Umbilical cord (tissue), 1 donor: ENCODE measurements at regions not wholly inside any gene's neighbourhood (a gene's known extent, or its start where the extent isn't known, plus 50 kb on each side); places are given as distances from the start of the nearest gene placed in this dataset.

Experiments used
- DNase-seq: peaks from one replicate; pipeline ENCODE4 v3.0.0-alpha.2; 2015; ENCODE audit warnings: low spot score

DNA sequence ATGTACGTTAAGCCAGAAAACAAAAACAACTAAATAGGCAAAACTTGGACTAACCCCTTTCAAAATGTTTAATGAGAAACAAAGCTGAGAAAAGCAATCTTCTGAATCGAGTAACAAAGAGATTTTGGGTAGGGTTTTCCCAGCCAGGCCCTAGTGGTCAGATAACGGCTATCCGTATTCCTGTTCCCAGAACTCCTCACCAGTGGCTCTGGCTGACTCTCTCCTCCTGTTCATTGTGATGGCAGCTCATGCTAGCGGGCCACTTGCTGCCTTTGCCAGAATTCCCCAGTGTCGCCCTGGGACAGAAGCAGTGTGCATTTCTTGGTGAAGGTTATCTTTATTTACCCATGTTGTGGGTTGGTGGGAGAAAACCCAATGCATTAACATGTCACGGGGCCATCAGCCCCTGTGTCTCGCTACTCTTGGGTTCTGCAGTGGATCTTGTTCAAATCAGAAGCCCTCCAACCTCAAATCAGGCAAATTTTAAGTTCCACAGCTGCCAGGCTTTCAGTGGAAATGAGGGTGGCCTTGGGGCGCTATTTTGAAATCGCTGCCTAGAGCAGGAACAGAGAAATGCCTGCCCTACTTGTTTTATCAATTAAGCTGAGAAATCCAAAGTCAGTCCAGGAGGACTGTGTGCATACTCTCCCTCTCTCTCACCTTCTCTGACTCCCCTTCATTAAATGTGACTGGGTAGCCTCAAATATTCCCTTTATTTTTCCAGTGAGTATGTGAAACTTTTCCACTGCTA is 164.5 kb upstream of the NPVF start:
- no peak for DNase-seq

DNA sequence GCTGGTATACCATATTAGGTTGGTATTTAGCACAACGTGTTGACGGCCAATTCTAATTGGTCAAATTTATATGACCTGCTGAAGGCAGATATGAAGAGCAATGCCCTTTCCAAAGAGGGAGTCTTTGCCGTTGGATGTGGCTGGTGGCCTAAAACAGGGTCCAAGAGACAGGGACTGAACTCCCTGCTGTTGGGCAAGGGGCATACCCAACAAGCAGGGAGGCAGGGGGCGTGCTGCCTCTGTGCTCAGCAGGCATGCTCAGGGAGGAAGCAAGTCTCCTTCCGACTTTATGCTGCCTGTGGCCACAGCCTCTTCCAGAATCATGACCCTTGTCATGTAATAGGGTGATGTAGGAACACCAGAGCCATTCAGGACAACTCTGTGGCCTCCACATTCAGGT is 167.7 kb upstream of the NPVF start:
- no peak for DNase-seq

DNA sequence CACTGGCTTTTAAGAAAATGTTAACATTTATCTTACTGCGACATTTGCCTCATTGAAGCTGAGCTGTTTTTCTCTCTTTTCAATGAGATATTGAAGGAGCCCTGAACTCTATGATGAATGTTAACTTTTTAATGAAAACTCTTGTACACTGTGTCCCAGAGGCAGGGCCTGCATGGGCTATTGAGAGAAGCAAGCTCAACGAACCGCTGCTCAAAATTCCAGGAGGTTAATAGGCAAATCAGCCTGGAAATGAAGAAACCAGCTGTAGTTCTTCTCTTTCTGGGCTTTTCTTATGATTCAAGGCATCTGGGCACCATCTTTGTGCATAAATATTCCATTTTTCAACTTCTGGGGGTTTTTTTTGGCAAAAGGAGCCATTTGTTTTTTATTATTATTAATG is 168.4 kb upstream of the NPVF start:
- no peak for DNase-seq

DNA sequence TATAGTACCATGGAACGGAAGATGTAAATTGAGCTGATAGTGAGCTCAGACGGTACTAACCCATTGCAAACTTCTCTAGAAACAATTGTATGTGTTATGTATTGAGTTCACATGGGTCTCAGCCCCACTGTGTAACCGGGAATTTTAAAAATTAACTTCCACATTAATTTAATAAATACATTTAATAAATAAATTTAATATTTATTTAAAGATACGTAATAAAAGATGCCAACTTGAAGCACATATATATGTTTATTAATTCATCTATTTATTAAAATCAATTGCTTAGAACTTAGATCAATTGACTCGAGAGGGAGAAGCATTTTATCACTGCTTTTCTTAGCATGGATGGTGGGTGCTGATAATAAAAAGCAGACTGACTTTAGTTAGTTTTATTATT is 170.1 kb upstream of the NPVF start:
- DNase-seq = no peak

DNA sequence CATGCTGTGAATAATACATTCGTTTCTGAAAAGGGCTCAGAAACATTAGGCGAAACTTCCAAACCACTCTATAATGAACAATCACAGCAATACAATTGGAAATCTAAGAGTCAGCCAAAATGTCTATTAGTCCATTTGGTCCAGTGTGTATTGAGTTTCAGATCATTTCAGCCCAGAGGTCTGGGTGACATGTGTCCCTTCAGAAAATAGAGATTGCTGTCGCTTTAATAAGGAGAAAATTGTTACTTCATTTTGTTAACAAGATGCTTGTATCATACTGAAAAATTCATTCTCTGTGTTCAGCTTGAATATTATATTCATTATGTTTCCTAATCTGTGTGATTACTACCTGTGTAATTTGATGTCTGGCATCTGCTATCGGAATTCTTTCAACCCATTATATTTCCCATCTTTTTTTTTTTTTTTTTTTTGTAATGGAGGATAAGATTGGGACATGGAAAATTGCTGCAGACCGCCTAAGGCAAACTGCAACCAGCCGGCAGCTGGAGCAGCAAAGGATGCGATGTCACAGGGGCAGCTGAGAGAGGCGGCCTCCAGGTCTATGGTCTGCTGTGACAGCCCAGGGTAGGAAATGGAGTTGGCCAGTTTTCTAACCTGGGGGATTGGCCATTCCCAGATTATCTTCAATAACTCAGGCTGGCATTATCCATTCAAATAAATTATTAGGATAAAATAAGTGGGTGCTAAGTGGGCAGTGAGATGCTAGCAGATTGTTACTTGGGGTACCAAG is 170.9 kb upstream of the NPVF start:
- no peak for DNase-seq

DNA sequence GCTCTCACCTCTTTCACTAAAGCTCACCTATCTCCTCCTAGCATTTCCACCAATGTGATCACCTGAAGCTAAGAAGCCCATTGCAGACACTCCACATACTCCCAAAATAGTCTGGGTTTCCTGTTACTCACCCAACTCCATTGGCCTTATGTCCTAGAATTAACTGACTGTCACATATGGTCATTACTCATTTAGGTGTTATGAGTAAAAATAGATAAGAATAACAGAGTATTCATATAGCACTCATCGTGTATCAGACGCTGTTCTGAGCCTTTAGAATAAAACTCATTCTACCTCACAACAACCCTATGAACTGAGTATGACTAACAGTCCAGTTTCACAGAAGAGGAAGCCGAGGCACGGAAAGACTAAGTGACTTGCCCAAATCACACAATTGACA is 174.2 kb upstream of the NPVF start:
- no peak for DNase-seq

DNA sequence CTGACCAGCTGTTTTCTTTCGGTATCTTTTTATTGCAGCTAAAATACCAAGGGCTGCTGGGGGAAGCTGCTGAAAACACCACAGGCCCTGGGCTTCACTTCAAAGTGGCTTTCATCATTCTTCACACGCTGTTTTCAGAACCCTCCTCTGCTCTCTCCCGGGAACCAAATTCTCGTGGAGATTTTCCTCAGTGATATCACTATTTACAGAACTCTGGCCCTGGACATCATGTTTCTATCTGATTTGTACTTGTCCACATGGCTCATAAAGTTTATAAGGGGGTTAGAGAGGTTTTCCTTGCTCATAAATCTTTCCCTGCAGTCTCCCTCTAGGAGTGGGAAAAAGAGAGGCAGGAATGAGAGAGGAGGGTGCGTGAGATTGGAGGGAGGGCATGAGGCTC is 177.4 kb upstream of the NPVF start:
- DNase-seq = peak; percentile 97

DNA sequence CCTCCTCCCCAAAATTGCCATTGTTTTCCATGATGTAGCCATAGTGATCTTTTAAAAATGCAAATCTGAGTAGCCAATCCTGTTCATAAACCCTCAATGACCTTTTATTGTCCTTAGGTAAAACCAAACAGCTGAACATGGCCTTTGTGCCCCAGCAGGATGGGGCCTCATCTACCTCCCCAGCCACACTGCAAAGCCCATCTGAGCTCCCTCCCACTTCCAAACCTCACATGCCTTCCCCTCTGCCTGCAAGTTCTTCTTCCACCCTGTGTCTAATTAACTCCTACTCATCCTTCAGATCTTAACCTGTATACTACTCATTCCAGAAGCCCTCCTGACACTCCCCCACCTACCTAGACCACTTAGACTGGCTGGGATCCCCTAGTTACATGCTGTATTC is 178.8 kb upstream of the NPVF start:
- no peak for DNase-seq

DNA sequence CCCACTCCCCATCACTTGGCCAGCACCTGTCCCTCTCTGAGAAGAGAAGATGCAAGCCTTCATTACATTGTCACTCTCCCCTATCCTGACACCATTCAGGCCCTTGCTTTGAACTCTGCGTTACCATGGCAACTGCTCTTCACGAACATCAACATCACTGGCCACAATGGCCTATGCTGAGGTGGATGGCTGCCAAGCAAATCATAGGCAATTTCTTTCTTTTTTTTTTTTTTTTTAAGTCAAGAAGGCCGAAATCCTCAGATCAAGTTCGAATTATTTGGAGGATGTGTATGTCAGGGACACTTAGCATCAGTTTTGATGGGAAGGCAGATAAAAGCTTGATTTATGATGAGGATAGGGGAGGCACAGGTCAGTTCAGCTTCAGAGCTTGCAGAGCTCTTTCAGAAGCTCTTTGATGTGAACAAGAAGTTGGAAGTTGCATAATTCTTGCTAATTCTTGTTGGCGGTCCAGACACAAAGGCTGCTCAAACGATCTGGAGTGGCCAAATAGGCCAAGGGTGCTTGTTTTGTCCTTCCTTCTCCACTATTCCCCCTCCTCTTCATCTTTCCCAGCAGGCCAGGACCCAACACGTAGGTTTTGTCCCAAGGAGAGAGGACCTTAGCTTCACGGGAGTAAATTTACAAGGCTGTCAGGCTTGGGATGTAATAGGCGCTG is 179.9 kb upstream of the NPVF start:
- peak; percentile 80 for DNase-seq

DNA sequence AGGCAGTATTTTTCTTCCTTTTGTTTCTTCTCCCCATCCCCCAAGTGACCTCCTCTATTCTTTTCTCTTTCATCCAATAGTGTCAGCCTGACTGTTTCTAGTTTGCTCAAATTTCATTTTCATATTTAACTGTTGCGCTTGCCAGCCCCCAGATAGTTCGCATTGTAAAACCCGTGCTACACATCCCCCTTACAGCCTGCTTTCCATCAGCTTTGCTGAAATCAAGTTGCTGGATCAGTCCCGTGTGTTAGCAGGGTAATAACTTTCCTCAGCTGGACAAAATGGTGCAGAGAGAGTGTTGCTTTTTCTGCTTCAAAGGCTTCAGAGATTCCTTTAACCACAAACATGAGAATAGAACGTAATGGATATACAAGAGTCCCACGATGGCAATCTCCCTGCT is 180.6 kb upstream of the NPVF start:
- DNase-seq = peak; percentile 78

DNA sequence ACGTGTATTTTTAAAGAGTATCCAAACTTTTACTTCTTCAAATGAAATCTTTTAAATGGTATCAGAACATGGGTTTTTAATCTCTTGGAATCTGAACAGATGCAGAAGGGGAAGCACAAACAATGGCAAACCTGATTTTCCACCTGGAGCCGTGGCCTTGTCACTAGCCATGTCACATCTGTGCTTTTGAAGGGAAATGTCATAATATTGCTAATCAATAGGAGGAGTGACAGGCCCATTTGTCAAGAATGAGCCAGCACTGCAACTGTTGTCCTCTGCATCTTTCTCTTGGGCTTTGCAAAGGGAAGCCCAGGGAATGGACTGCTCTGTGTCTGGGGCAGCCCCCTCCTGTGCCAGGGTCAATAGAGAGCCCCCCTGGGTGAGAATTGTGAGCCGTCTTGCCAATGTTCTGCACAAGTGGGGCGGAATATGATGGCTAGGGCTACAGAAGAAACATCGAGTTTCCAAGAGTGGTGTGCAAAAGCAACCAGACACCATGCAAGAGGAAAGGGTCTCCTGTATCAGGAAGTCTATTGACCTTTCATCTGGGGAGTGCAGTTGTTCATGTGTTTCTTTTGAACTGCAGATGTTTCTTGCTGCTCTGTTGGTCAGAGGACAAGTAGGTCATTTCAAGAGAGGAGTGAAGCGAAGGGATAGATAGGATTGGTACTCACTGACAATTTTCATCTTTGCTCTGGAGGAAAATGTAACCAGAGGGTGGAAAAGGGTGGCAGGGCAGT is 181.8 kb upstream of the NPVF start:
- DNase-seq = no peak

DNA sequence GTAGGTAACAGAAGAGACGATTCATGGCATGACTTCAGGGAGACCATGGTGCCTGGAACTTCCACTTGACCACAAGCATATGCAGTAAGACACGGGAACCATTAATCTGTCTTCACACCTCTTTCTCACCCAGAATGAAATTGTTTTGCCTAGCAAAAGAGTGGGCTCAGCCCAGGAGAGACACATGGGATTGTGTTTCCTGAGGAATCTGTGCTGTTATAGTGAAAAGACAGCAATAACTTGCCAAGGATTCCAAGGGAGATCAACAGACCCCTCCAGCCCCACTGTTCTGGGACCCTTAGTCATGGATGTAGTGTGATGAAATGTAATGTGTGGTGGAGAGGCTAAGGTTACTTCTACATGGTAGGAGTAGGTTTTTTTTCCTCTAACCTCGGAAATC is 192.5 kb upstream of the NPVF start:
- DNase-seq = no peak

DNA sequence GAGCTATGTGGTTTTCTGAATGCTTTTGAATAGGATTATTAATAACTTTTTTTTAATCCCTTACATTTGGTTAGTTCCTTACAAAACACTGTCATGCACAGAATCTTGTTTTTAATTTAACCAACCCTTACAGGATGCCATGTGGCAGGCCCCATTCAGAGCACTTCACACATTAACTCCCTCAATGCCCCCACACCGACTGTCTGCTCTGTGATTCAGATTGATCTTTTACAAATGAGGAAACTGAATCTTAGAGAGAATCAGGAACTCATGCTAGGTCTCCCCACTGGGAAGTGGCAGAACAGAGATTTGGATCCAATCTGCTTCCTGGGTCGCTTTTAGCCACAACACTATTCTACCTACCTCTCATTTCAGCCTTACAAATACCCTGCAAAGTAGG is 195.8 kb upstream of the NPVF start:
- DNase-seq = no peak

DNA sequence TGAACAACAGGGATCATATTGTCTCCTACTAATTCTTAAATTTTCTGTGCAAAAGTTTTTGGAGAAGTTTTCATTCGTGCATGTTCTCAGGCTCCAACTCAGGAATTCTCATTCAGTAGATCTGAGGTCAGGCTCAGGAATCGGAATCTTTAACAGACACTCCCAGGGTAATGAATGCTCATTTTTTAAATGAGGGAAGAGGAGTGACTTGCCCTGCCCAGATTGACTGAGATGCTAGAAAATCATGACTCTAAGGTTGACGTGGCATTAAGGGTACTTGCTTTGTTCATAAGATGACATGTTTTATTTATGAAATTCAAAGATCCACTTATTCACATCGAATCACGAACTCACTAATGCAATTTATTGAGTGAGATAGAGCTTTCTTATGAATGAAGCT is 196.6 kb upstream of the NPVF start:
- no peak for DNase-seq

DNA sequence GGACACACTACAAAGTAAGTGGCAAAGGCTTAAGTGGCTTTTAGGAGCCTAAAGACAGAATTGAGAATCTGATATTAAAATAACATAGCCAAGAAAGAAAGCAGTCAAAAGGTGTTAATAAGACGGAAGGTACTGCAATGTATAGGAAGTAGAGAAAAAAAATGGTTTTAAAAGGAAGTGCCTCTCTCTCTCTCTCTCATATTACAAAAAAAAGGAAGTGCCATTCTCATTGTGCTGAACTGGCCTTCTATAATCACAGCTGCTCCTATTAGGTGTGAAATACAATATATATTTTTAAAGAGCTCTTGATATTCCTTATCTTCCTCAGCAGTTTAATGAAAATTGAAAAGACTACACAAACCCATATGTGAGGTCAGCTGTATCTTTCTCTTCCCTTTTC is 199.4 kb upstream of the NPVF start:
- DNase-seq = no peak

DNA sequence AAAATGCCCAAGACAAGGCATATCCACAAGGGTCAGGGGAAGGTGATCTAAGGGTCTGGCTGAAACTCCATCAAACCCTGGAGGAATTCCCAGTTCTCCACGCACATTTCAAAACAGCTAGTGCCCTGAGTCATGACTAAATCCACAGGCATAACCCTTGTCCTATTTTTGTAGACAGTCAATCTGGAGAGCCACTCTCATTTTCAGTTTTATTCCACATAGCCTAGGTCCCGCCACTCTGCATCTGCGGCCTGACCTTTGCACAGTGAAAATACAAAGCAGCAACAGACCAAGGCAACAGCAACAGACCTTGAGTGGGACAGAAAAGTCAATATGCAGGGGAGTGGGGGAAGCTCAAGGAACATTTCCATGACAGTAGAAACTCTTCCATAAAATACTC is 201.4 kb upstream of the NPVF start:
- peak; percentile 74 for DNase-seq

DNA sequence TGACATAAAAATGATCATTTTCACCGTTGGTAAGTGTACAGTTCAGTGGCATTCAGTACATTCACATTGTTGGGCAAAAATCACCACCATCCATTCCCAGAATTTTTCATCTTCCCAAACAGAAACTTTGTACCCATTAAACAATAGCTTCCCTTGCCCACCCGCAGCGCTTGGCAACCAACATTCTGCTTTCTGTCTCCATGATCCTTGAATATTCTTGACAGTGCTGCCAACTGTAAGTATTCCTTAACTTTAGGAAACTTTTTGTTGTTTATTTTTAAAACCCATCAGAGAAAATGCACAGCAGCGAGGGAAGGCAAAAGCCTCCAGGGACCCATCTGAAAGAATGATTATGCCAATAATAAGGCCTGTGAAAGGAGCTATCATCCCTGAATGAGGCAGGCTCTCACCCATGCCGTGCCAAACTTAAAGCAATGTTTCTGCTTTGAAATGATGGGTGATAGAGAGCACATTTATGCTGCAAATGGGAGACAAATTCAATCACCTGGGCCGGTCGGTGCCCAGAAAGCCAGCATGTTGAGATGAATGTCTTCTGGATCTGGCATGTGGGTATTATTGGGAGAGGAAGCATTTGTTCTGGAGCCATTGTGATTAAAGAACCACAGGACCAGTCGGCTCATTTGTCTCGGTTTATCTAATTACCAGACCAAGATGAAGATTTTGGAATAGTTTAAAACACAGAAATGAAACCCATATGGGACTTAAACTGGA is 202.1 kb upstream of the NPVF start:
- DNase-seq = no peak

DNA sequence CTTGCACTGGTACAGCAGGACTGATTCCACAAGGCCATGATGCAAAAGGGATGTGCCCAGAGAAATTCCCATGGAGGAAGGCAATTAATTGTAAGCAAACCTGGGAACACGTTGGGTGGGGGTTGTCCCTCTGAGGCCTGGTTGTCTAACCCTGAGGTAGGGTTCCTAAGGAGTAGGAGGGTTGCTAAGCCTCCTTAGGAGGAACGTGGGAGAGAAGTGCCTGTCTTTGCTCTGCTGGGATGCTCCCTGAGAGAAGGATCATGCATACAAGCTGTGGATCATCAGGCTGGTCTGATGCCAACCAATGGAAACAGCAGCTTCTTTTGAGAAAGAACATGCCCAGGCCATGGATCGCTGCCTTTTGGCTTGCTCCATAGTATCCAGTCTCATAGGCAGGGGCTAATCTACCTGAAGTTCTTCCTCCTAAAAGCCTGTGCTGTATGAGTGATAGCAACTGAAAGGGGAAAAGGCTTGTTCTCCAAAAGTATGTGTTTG is 203.7 kb upstream of the NPVF start:
- peak; percentile 74 for DNase-seq

DNA sequence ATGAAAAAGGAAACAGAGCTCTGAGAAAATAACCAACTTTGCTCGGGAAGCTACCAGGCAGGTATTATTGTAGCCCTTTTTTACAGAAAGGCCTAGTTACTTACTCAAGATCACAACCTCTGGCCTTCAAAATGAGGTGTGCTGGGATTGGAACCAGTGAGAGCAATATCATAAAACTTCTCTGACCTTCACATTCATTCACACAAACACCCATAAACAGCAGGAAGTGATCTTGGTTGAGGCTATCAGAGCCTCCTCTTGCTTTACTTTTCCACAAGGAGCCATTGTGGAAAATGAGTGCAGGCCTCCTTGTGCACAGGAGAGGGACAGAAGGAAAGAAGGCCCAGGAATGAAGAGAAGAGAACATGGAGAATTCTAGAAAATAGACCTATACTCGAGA is 204.5 kb upstream of the NPVF start:
- no peak for DNase-seq

DNA sequence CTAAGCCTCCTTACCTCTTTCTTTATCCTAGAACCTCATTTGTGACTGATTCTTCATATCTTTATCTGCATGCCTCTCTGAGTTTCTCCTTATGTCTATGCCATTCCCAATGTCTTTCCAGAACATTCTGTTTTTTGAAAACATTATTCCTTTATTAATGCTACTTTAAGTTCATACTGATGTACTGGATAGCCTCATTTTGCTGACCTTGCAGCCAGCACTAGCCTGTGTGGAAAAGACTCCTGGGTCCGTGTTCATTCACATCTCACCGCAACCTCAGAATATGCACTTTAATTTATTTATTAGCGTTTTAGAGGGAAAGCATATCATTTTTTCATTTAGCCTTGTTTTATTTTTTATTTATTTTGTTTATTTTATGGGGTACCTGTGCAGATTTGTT is 208.1 kb upstream of the NPVF start:
- no peak for DNase-seq

DNA sequence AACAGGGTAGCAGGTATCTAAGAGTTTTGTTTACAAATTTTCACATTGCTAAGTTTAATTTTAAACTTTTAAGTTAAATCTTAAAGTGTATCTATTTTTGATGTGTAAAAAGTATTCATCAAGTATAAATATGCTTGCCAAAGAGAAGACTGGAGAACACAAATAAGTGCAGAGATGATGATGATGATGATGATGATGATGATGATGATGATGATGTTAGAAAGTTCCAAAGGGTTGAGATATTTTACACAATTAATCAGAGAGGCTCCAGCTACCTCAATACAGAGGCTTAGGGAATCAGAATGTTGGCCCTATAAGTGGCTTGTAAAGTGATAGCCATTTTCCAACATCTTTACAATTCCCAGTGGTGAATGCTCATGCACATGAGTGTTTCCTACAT is 209.0 kb upstream of the NPVF start:
- DNase-seq = no peak
